RWPE2 (cell line): ENCODE measurements at regions not wholly inside any gene's neighbourhood (a gene's known extent, or its start where the extent isn't known, plus 50 kb on each side); places are given as distances from the start of the nearest gene placed in this dataset.

ENCODE experiments used
- ATAC-seq: fragments of 200-7000 bp; cut with Tn5 transposase; 3 replicates; pipeline ENCODE4 v1.9.1; 2021; ENCODE audit warnings: low read depth
- DNase-seq: peaks from one replicate; pipeline ENCODE4 v3.0.0-alpha.2; 2020; ENCODE audit warnings: low spot score
- H3K27ac ChIP-seq: fragments of 450-650 bp; 2 replicates; pipeline ENCODE4 v1.5.1; 2017; ENCODE audit warnings: mild to moderate bottlenecking; ENCODE audit not compliant: poor library complexity, severe bottlenecking
- H3K27me3 ChIP-seq: fragments of 250-450 bp; sonication (Bioruptor Pico); 2 replicates; pipeline ENCODE4 v1.5.1; 2021; ENCODE audit warnings: mild to moderate bottlenecking, moderate library complexity; ENCODE audit not compliant: insufficient read depth, poor library complexity, severe bottlenecking
- H3K36me3 ChIP-seq: fragments of 250-450 bp; sonication (Bioruptor Pico); 2 replicates; pipeline ENCODE4 v1.5.1; 2020; ENCODE audit warnings: low read depth, mild to moderate bottlenecking, moderate library complexity
- H3K4me1 ChIP-seq: fragments of 250-450 bp; sonication (Bioruptor Pico); 2 replicates; pipeline ENCODE4 v1.5.1; 2021; ENCODE audit warnings: mild to moderate bottlenecking, moderate library complexity; ENCODE audit not compliant: insufficient read depth, poor library complexity, severe bottlenecking
- H3K4me3 ChIP-seq: fragments of 250-450 bp; sonication (Bioruptor Pico); 2 replicates; pipeline ENCODE4 v1.5.1; 2021; ENCODE audit warnings: mild to moderate bottlenecking, moderate library complexity; ENCODE audit not compliant: severe bottlenecking
- H3K9me3 ChIP-seq: fragments of 250-450 bp; sonication (Bioruptor Pico); 2 replicates; pipeline ENCODE4 v1.5.1; 2021; ENCODE audit warnings: mild to moderate bottlenecking, moderate library complexity; ENCODE audit not compliant: severe bottlenecking
- CTCF ChIP-seq: fragments of 450-650 bp; IDR thresholded peaks from one replicate; pipeline ENCODE4 v1.5.1; 2017; ENCODE audit warnings: mild to moderate bottlenecking, moderate library complexity; ENCODE audit not compliant: poor library complexity, severe bottlenecking

GRCh38 chr4:159904906-159905305 lies 802.0 kb downstream of the RAPGEF2 start:
- no peaks in the 10 kb centered on the region for H3K27me3 ChIP-seq

GRCh38 chr4:159906051-159906450 lies 803.2 kb downstream of the RAPGEF2 start:
- ATAC-seq = no peak
- H3K27me3 ChIP-seq = no peaks in the 10 kb centered on the region

More at GRCh38 chr4:159904906-159905305, 802.0 kb downstream of the RAPGEF2 start:
- H3K36me3 ChIP-seq = no peaks in the 10 kb centered on the region
- no peaks in the 10 kb centered on the region for H3K9me3 ChIP-seq
- no peak for ATAC-seq
- no peaks in the 10 kb centered on the region for H3K4me1 ChIP-seq
- no peak overlapping the region for H3K27ac ChIP-seq
- TF ChIP-seq CTCF = no peak
- no peak for DNase-seq
- no peak overlapping the region for H3K4me3 ChIP-seq

GRCh38 chr4:159906517-159906916 lies 803.6 kb downstream of the RAPGEF2 start:
- ATAC-seq = no peak
- H3K9me3 ChIP-seq = no peaks in the 10 kb centered on the region
- H3K36me3 ChIP-seq = no peaks in the 10 kb centered on the region
- H3K4me1 ChIP-seq = no peaks in the 10 kb centered on the region
- no peak overlapping the region for H3K27ac ChIP-seq
- DNase-seq = no peak
- no peak for TF ChIP-seq CTCF
- no peak overlapping the region for H3K4me3 ChIP-seq
- no peaks in the 10 kb centered on the region for H3K27me3 ChIP-seq

More at GRCh38 chr4:159906051-159906450, 803.2 kb downstream of the RAPGEF2 start:
- Histone ChIP-seq H3K4me1 (no peaks in the 10 kb centered on the region), H3K4me3 (no peak overlapping the region), H3K36me3 (no peaks in the 10 kb centered on the region), H3K27ac (no peak overlapping the region), H3K9me3 (no peaks in the 10 kb centered on the region)
- TF ChIP-seq CTCF = no peak
- no peak for DNase-seq

GRCh38 chr4:159910721-159911120 lies 807.8 kb downstream of the RAPGEF2 start:
- H3K36me3 ChIP-seq = no peaks in the 10 kb centered on the region
- H3K27ac ChIP-seq = no peak overlapping the region
- TF ChIP-seq CTCF = no peak
- H3K4me3 ChIP-seq = no peak overlapping the region
- no peaks in the 10 kb centered on the region for H3K9me3 ChIP-seq
- DNase-seq (no peak), ATAC-seq (no peak)
- no peaks in the 10 kb centered on the region for H3K4me1 ChIP-seq
- no peaks in the 10 kb centered on the region for H3K27me3 ChIP-seq

GRCh38 chr4:159922119-159922518 lies 819.2 kb downstream of the RAPGEF2 start:
- H3K27me3 ChIP-seq = no peaks in the 10 kb centered on the region
- ATAC-seq (no peak), DNase-seq (no peak)
- TF ChIP-seq CTCF = no peak
- H3K4me1 ChIP-seq = no peaks in the 10 kb centered on the region
- H3K27ac ChIP-seq = no peak overlapping the region
- peaks cover 2% of the 10 kb centered on the region for H3K9me3 ChIP-seq
- H3K4me3 ChIP-seq = no peak overlapping the region
- H3K36me3 ChIP-seq = no peaks in the 10 kb centered on the region
